HFF-Myc (cell line): ENCODE measurements at regions not wholly inside any gene's neighbourhood (a gene's known extent, or its start where the extent isn't known, plus 50 kb on each side); places are given as distances from the start of the nearest gene placed in this dataset.

Experiments
- DNase-seq: peaks from one replicate; pipeline ENCODE4 v3.0.0-alpha.2; 2011; ENCODE audit warnings: low read depth; ENCODE audit errors: extremely low read depth
- H3K4me3 ChIP-seq: replicated peaks from 2 replicates; pipeline ENCODE4 v1.5.1; 2011; ENCODE audit warnings: low read depth, mild to moderate bottlenecking, control low read depth, low read length
- TF ChIP-seq, protein P1 (sequence below): IDR thresholded peaks from 2 replicates; pipeline ENCODE4 v1.5.1; 2012; ENCODE audit warnings: mild to moderate bottlenecking, low read depth, low read length, control low read depth; ENCODE audit errors: missing control alignments

DNA sequence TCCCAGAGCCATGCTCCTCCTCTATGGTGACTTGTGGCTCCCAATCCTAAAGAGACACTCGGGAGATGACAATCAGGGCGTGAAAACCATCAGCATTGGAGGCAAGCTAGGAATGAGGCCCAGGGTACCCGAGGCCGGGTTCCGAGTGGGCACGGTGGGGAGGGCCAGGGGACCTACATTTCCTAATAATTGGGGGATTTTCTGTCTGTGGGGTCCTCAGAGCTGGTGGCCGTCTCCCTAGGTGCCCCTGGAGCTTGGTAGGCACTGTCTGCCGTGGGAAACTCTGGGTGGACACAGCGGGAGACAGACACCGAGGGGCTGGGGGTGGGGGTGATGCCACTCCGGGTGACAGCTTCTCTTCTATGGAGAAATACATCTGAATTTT is 312.5 kb upstream of the TNRC6C start:
- no peak overlapping the region for H3K4me3 ChIP-seq
- DNase-seq = no peak
- TF ChIP-seq, protein P1, sequence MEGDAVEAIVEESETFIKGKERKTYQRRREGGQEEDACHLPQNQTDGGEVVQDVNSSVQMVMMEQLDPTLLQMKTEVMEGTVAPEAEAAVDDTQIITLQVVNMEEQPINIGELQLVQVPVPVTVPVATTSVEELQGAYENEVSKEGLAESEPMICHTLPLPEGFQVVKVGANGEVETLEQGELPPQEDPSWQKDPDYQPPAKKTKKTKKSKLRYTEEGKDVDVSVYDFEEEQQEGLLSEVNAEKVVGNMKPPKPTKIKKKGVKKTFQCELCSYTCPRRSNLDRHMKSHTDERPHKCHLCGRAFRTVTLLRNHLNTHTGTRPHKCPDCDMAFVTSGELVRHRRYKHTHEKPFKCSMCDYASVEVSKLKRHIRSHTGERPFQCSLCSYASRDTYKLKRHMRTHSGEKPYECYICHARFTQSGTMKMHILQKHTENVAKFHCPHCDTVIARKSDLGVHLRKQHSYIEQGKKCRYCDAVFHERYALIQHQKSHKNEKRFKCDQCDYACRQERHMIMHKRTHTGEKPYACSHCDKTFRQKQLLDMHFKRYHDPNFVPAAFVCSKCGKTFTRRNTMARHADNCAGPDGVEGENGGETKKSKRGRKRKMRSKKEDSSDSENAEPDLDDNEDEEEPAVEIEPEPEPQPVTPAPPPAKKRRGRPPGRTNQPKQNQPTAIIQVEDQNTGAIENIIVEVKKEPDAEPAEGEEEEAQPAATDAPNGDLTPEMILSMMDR = no peak

DNA sequence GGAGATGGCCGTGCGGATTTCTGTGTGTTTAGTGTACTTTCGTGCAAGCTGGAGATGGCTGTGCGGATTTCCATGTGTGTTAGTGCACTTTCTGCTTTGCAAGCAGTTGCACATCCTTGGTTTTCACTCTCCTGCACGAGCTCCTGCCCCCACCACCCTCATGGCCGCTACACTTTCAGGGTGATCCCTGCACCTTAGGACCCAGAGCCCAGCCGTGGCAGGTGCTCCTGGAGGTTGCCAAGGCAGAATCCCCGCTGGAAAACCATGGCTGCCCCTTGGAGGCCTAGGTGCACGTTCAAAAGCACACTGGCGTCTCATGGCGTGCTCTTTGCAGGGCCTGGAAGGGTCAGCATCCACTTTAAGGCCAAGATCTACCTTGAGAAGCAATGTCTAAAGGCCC is 311.0 kb upstream of the TNRC6C start:
- H3K4me3 ChIP-seq = no peak overlapping the region
- DNase-seq = no peak
- TF ChIP-seq, protein P1 = no peak

DNA sequence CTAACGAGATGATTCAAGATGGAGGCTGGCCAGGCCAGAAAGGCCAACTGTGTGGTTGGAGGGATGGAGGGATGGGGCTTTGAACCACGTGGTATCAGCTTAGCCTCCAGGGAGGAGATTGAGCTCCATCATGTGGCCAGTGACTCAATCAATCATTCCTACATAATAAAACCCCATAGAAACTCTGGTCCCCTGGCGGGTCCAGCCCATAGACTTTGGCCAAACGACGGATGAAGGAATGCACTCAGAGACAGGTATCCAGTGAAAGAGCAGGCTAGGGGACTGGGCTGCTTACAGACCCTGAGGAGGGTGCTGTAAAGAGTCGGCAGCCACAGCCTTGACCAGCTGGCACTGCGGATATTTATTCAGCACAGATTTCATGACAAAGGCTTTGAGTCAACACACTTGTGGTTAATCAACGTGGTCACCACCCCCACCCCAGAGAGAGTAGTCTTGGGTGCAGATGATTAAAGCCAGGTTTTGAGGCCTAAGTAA is 308.7 kb upstream of the TNRC6C start:
- TF ChIP-seq, protein P1 = no peak
- peak; percentile 10 for DNase-seq
- no peak overlapping the region for H3K4me3 ChIP-seq

DNA sequence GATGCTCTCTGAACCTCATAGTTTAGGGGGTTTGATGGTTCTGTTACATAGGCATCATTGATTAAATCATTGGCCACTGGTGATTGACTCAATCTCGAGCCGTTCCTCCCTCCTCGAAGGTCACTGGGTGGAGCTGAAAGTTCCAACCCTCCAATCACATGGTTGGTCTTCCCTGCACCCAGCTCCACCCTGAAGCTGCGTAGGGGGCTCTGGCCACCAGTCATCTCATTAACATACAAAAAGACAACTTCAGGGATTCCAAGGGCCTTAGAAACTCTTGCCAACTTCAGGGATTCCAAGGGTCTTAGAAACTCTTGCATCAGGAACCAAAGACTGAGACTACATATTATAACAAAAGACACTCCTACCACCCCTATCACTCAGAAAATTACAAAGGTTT is 306.5 kb upstream of the TNRC6C start:
- DNase-seq = no peak
- TF ChIP-seq, protein P1 = no peak

DNA sequence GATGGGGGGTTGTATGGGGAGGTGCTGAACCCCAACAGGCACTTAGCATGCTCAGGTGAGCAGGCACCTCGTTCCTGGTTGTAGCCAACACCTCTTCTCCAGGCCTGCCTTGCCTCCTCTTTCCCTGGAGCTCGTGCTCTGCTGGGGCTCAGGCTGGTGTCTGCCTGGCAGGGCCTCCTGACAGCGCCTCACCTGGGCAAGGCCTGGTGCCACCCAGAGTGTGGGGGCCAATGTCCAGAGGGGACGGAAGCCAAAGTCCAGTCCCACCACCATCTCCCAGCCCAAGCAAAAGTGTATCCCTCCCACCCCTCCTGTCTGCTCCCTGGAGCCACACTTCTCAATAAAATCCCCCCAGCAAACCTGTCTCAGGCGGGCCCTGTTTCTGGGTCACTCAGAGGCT is 304.2 kb upstream of the TNRC6C start:
- TF ChIP-seq, protein P1 = no peak

More for the DNA sequence above, 306.5 kb upstream of the TNRC6C start:
- H3K4me3 ChIP-seq = no peak overlapping the region

DNA sequence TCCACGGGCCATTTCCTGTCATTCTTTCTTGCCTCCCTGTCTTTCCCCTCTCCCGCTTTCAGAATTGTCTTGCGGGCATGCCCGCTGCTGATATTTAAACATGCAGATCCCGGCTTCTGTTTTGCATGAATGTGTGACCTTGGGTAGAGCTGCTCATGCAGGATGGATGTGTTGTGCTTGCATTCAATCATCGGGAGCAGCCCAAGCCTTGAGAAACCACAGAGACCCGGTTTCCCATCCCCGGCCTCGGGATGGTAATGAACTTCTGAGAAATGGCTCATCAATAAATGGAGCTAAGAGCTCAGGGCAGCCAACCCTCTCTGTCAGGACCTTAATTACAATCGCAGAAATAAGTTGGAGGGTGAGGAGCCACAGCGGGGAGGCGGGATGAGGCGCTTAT is 303.7 kb upstream of the TNRC6C start:
- TF ChIP-seq, protein P1 = no peak
- H3K4me3 ChIP-seq = no peak overlapping the region
- DNase-seq = no peak

More for the DNA sequence above, 304.2 kb upstream of the TNRC6C start:
- no peak for DNase-seq
- no peak overlapping the region for H3K4me3 ChIP-seq

DNA sequence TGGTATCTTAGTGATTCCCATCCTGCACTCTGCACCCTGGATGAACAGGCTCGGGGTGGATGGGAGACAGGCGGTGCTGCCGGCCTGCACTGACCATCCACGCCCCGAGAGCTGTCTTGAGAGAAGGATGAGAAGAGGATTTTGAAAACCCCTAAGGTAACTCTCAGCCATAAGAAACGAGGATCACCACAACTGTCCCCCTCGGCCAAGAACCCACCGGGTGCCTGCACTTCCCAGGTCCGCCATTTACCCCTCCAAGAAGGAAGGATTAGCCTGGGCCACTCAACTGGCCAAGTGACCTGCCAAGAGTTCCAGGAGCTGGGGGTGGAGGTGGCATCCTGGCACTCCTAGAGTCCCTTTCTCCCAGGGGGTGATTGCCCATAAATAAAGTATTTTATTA is 302.4 kb upstream of the TNRC6C start:
- DNase-seq = no peak
- TF ChIP-seq, protein P1 = no peak

More for the DNA sequence above, 302.4 kb upstream of the TNRC6C start:
- H3K4me3 ChIP-seq = no peak overlapping the region
